ENCODE measurements at regions not wholly inside any gene's neighbourhood (a gene's known extent, or its start where the extent isn't known, plus 50 kb on each side); places are given as distances from the start of the nearest gene placed in this dataset.

DNA sequence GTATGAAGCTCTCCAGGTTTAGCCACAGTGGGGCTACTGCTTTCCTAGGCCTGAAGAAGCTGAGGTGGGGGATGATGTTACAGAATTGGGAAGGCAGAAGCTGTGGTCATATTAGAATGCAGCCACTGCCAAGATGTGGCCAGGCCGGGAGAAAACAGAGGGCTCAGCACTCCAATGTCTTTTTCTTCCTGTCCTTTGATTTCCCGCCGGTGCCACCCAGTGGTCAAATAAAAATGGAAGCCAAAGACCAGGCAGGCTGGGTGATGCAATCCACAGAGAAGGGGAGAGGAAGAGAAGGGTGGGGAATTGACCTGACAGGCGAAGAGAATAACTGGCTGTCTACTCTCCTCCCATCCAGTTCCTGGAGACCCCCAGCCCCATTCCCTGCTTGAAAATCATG, 94.9 kb upstream of the SHISA3 start:
- Histone ChIP-seq H3K4me3 (replicated peaks in 1 of 2; ENCODE audit: low read depth in 1 of 2, low read length in 2 of 2) (no peak overlapping the region), H3K27ac (ENCODE audit: low read depth, low read length) (no peak overlapping the region), H3K9me3 (ENCODE audit: control insufficient read depth in 1 of 2, insufficient read depth in 1 of 2, low read depth in 1 of 2, low read length in 2 of 2) (no peaks in the 10 kb centered on the region), H3K27me3 (ENCODE audit: insufficient read depth, low read length) (no peaks in the 10 kb centered on the region), H3K36me3 (ENCODE audit: control insufficient read depth in 1 of 2, insufficient read depth in 2 of 2, low read length in 2 of 2) (no peaks in the 10 kb centered on the region), H4K20me1 (ENCODE audit: insufficient read depth) (no peaks in the 10 kb centered on the region), H3K4me2 (ENCODE audit: low read length) (peak overlapping the region; percentile 34; the same call in 1 of the 2 replicates), H3K9ac (ENCODE audit: low read length) (no peak overlapping the region), H2AFZ (ENCODE audit: low read depth, low read length, poor library complexity, severe bottlenecking) (peak overlapping the region; percentile 87), H3K79me2 (ENCODE audit: insufficient read depth, low read length) (no peaks in the 10 kb centered on the region), H3K9me2 (ENCODE audit: insufficient read depth) (no peaks in the 10 kb centered on the region), H3K4me1 (ENCODE audit: control insufficient read depth in 1 of 2, insufficient read depth in 2 of 2, low read length in 2 of 2) (peaks cover 8% of the 10 kb centered on the region in 2 experiments; a peak in 3 of 4 replicates)
- ChIA-PET RAD21 (ENCODE audit: low non-redundant PET in 1 of 2, low total read pairs in 2 of 2, uncharacterized antibody in 2 of 2, unreplicated experiment in 2 of 2) (no interaction called here), POLR2A (no interaction called here), CTCF (interaction anchor here (1.4 kb wide), 1 partner anchor 69 kb away, joined by 3 read pairs; no protein-coding TSS in a partner anchor)
- intact Hi-C loops (cut with micrococcal nuclease) = no loop called here
- TF ChIP-seq, protein P1, sequence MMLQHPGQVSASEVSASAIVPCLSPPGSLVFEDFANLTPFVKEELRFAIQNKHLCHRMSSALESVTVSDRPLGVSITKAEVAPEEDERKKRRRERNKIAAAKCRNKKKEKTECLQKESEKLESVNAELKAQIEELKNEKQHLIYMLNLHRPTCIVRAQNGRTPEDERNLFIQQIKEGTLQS (IDR thresholded peaks at IDR 0.05) = peak; percentile 90
- TF ChIP-seq SRF (IDR thresholded peaks at IDR 0.05; ENCODE audit: low read depth) (no peak), CBX3 (IDR thresholded peaks at IDR 0.05; ENCODE audit: low read depth) (peak; percentile 69), RAD21 (IDR thresholded peaks at IDR 0.05; ENCODE audit: low read depth) (peak; percentile 32), TCF7L2 (IDR thresholded peaks at IDR 0.05; ENCODE audit: borderline replicate concordance, extremely low read depth, insufficient read depth, insufficient read length) (peak; percentile 92), CEBPB (IDR thresholded peaks at IDR 0.05; ENCODE audit: low read depth) (peak; percentile 91), YY1 (IDR thresholded peaks at IDR 0.05; ENCODE audit: extremely low read depth, insufficient replicate concordance, low read depth, low read length) (peak; percentile 78)
- TF ChIP-seq, protein P2, sequence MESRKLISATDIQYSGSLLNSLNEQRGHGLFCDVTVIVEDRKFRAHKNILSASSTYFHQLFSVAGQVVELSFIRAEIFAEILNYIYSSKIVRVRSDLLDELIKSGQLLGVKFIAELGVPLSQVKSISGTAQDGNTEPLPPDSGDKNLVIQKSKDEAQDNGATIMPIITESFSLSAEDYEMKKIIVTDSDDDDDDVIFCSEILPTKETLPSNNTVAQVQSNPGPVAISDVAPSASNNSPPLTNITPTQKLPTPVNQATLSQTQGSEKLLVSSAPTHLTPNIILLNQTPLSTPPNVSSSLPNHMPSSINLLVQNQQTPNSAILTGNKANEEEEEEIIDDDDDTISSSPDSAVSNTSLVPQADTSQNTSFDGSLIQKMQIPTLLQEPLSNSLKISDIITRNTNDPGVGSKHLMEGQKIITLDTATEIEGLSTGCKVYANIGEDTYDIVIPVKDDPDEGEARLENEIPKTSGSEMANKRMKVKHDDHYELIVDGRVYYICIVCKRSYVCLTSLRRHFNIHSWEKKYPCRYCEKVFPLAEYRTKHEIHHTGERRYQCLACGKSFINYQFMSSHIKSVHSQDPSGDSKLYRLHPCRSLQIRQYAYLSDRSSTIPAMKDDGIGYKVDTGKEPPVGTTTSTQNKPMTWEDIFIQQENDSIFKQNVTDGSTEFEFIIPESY (IDR thresholded peaks at IDR 0.05; ENCODE audit: extremely low read depth, insufficient replicate concordance, low read length) = no peak
- TF ChIP-seq, protein P3, sequence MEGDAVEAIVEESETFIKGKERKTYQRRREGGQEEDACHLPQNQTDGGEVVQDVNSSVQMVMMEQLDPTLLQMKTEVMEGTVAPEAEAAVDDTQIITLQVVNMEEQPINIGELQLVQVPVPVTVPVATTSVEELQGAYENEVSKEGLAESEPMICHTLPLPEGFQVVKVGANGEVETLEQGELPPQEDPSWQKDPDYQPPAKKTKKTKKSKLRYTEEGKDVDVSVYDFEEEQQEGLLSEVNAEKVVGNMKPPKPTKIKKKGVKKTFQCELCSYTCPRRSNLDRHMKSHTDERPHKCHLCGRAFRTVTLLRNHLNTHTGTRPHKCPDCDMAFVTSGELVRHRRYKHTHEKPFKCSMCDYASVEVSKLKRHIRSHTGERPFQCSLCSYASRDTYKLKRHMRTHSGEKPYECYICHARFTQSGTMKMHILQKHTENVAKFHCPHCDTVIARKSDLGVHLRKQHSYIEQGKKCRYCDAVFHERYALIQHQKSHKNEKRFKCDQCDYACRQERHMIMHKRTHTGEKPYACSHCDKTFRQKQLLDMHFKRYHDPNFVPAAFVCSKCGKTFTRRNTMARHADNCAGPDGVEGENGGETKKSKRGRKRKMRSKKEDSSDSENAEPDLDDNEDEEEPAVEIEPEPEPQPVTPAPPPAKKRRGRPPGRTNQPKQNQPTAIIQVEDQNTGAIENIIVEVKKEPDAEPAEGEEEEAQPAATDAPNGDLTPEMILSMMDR (IDR thresholded peaks at IDR 0.05 in 2 of 3, conservative IDR thresholded peaks at IDR 0.05 in 1 of 3; ENCODE audit: borderline replicate concordance in 1 of 3, insufficient read depth in 1 of 3, low read depth in 2 of 3, low read length in 2 of 3) = peak; percentile 5 to 35 (median 33); a peak in 3 of 6 replicates
- DNase-seq (ENCODE audit: low read depth, low spot score) (peak; percentile 43), ATAC-seq (peak; percentile 84)
- BruUV-seq (replicated peaks) = no TSS peak

Measured in HCT116 (cell line).